ENCODE measurements at regions not wholly inside any gene's neighbourhood (a gene's known extent, or its start where the extent isn't known, plus 50 kb on each side); places are given as distances from the start of the nearest gene placed in this dataset.

DNA sequence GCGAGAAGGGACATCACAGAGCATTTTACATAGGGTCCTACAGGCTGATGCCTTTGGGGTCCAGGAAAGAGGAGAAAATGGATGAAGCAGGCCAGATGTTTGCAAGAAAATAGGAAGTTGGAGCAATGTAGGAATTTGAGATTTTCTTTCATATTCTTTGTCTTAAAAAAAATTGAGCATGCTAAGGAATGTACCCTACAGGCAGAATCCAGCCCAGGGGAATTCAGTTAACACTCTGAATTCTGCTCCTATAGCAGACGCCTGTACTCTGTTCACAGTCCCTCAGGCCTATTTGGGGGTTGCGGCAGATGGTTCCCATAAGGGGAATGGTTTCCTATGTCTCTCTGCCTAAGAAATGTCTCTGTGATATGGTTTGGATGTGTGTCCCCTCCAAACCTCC, 393.7 kb upstream of the C16orf82 start:
- Histone ChIP-seq H3K4me1 (no peaks in the 10 kb centered on the region), H3K27me3 (no peaks in the 10 kb centered on the region), H3K36me3 (no peaks in the 10 kb centered on the region), H3K9me3 (no peaks in the 10 kb centered on the region), H3K4me3 (no peak overlapping the region), H3K27ac (no peak overlapping the region)
- TF ChIP-seq, protein P1, sequence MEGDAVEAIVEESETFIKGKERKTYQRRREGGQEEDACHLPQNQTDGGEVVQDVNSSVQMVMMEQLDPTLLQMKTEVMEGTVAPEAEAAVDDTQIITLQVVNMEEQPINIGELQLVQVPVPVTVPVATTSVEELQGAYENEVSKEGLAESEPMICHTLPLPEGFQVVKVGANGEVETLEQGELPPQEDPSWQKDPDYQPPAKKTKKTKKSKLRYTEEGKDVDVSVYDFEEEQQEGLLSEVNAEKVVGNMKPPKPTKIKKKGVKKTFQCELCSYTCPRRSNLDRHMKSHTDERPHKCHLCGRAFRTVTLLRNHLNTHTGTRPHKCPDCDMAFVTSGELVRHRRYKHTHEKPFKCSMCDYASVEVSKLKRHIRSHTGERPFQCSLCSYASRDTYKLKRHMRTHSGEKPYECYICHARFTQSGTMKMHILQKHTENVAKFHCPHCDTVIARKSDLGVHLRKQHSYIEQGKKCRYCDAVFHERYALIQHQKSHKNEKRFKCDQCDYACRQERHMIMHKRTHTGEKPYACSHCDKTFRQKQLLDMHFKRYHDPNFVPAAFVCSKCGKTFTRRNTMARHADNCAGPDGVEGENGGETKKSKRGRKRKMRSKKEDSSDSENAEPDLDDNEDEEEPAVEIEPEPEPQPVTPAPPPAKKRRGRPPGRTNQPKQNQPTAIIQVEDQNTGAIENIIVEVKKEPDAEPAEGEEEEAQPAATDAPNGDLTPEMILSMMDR (IDR thresholded peaks at IDR 0.05): no peak
- no peak for TF ChIP-seq EP300 (IDR thresholded peaks at IDR 0.05)
- TF ChIP-seq POLR2AphosphoS5 (IDR thresholded peaks at IDR 0.05): no peak
- TF ChIP-seq POLR2A (IDR thresholded peaks at IDR 0.05): no peak
- DNase-seq: no peak
- intact Hi-C loops (cut with DNase I): loop anchor here (10.0 kb wide), 1 partner anchor 62 kb away; no protein-coding TSS in a partner anchor
- WGBS, 2 donors: 91 to 93% methylated on average over 3 of the region's 3 CpGs

DNA sequence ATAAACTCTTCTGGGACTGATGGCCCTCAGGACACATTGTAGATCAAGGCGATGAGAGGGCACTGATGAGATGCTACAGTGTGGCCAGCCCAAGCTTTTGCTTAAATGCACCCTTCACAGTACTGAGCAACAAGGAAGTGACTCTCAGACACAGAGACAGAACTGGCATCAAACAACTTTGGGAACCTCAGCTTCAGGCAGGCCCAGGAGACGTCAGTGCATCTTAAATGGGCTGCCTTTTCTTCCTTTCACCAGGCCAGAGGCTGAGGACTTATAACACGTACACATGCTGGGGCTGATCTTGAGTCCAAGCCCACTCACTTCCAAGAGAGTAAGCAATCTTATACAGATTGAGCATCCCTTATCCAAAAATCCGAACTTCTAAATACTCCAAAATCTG, 386.1 kb upstream of the C16orf82 start:
- intact Hi-C loops (cut with DNase I): no loop called here
- Histone ChIP-seq H3K9me3 (no peaks in the 10 kb centered on the region), H3K27me3 (no peaks in the 10 kb centered on the region), H3K4me1 (no peaks in the 10 kb centered on the region), H3K36me3 (no peaks in the 10 kb centered on the region), H3K27ac (no peak overlapping the region), H3K4me3 (no peak overlapping the region)
- TF ChIP-seq POLR2A (IDR thresholded peaks at IDR 0.05) (no peak), EP300 (IDR thresholded peaks at IDR 0.05) (no peak), POLR2AphosphoS5 (IDR thresholded peaks at IDR 0.05) (no peak)
- TF ChIP-seq, protein P1 (IDR thresholded peaks at IDR 0.05): no peak
- 75 to 80% methylated on average over 4 of the region's 4 CpGs for WGBS, 2 donors
- DNase-seq: no peak

DNA sequence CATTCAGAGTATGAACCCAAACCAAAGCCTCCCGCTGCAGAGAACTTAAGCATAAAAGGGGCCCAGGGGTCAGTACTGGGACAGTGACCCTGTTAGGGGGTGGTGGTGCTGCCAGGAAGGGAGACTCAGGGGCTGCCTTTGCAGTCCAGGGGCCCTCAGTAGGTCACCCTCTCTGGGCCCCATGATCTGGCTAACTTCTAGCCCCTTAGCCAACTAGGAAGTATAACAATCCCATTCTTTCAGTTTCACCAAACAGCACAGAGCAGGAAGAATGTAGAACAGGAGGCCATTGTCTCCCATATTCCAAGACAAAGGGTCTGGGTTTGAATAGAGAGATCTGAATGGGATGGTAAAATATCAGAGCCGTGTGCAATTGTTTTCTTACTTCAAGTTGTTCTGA, 378.6 kb upstream of the C16orf82 start:
- H3K4me3 ChIP-seq: no peak overlapping the region
- H3K9me3 ChIP-seq: no peaks in the 10 kb centered on the region
- TF ChIP-seq EP300 (IDR thresholded peaks at IDR 0.05): no peak
- TF ChIP-seq POLR2A (IDR thresholded peaks at IDR 0.05): no peak
- TF ChIP-seq, protein P1 (IDR thresholded peaks at IDR 0.05): no peak
- TF ChIP-seq POLR2AphosphoS5 (IDR thresholded peaks at IDR 0.05): no peak
- intact Hi-C loops (cut with DNase I): no loop called here
- H3K36me3 ChIP-seq: no peaks in the 10 kb centered on the region
- no peaks in the 10 kb centered on the region for H3K4me1 ChIP-seq
- DNase-seq: no peak
- no peaks in the 10 kb centered on the region for H3K27me3 ChIP-seq
- no peak overlapping the region for H3K27ac ChIP-seq
- 54 to 64% methylated on average over 2 of the region's 2 CpGs for WGBS, 2 donors

DNA sequence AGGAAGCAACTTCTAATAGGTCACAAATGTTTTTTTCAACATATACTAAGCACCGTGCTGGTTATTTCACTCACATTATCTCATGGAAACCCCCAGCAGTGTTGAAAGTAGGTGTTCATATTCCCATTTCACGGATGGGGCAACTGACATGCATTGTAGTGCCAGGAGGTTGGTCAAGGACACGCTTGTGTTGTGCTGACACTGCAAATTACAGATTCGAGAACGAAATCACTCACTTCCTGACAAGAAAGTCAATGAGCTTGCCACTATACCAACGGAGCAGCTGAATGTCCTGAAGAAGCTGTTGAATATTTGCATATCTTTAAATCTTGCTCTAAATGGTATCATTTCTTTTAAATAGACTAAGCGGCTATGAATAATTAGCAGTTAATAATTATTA, 378.0 kb upstream of the C16orf82 start:
- no peak for DNase-seq
- H3K27me3 ChIP-seq: no peaks in the 10 kb centered on the region
- 78 to 80% methylated on average over 7 of the region's 7 CpGs for WGBS, 2 donors
- H3K9me3 ChIP-seq: no peaks in the 10 kb centered on the region
- H3K36me3 ChIP-seq: no peaks in the 10 kb centered on the region
- H3K27ac ChIP-seq: no peak overlapping the region
- no peaks in the 10 kb centered on the region for H3K4me1 ChIP-seq
- no peak for TF ChIP-seq EP300 (IDR thresholded peaks at IDR 0.05)
- TF ChIP-seq, protein P1 (IDR thresholded peaks at IDR 0.05): no peak
- TF ChIP-seq POLR2A (IDR thresholded peaks at IDR 0.05): no peak
- no peak for TF ChIP-seq POLR2AphosphoS5 (IDR thresholded peaks at IDR 0.05)
- H3K4me3 ChIP-seq: no peak overlapping the region
- intact Hi-C loops (cut with DNase I): no loop called here

DNA sequence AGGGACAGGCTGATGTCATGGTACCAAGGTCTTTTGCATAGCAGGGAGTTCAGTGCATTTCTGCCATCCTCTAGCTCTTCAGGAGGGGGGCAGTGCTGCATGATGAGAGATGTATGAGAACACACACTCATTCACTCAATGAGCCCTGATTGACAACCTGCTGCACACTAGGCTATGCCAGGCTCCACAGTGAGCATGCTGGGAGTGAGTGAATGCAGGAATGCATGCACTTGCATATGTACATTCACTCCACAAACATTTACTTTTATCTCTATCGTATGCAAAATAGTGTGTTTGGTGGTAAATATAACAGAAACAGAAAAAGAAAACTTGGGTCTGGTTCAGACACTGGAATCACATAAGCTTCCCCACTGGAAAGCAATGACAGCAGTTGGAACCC, 374.1 kb upstream of the C16orf82 start:
- DNase-seq: no peak
- whole genome bisulfite sequencing, 2 donors: 80 to 84% methylated on average over 1 of the region's 1 CpG
- Histone ChIP-seq H3K4me3 (no peak overlapping the region), H3K36me3 (no peaks in the 10 kb centered on the region), H3K9me3 (no peaks in the 10 kb centered on the region), H3K27me3 (no peaks in the 10 kb centered on the region), H3K27ac (no peak overlapping the region), H3K4me1 (no peaks in the 10 kb centered on the region)
- TF ChIP-seq POLR2A (IDR thresholded peaks at IDR 0.05): no peak
- TF ChIP-seq, protein P1 (IDR thresholded peaks at IDR 0.05): no peak
- TF ChIP-seq POLR2AphosphoS5 (IDR thresholded peaks at IDR 0.05): no peak
- no peak for TF ChIP-seq EP300 (IDR thresholded peaks at IDR 0.05)
- intact Hi-C loops (cut with DNase I): no loop called here
